GM21529 (cell line): ENCODE measurements at regions not wholly inside any gene's neighbourhood (a gene's known extent, or its start where the extent isn't known, plus 50 kb on each side); places are given as distances from the start of the nearest gene placed in this dataset.
"Not testable (repeated sequence)": the region's sequence is repeated elsewhere in the genome, so short reads cannot be mapped to it uniquely, and the experiment has no call there.

Experiments used
- ATAC-seq: cut with Tn5 transposase; IDR thresholded peaks from one replicate; pipeline ENCODE4 v1.9.1; 2021; ENCODE audit not compliant: unreplicated experiment

DNA sequence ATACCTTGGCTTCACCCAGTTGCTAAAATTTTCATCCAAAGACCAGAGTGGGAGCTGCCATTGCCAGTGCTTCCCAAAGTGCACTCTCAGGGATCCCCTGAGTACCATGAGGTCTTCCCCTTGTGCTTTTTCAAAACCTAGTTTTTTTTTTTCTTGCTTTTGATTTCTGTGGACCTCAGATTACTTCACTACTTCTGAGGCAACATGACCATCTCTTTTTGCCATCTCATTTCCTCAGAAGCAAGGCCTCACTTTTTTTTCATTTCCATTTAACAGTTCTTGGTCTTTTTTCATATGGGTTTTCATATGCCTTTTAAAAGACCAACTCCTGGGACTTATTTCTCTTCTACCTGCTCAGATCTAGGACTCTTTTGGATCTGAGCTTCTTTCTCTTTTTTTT lies 64.1 kb upstream of the MMS22L start:
- no peak for ATAC-seq

DNA sequence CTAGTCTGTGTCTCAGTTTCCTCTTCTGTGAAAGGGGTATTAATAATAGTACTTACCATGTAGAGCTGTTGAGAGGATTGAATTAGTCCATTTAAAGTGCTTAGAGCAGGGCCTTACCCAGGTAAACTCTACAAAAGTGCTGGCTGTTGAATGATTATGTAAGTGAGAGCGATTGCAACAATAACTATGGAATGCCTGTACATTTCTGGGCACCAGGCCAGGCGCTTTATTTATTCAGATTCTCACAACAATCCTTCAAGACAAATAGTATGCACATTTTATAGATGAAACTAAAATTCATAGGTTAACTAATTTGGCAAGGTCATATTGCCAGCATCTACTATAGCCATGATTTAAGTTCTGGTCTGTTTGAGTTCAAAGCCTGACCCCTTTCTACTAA lies 78.3 kb upstream of the MMS22L start:
- no peak for ATAC-seq

DNA sequence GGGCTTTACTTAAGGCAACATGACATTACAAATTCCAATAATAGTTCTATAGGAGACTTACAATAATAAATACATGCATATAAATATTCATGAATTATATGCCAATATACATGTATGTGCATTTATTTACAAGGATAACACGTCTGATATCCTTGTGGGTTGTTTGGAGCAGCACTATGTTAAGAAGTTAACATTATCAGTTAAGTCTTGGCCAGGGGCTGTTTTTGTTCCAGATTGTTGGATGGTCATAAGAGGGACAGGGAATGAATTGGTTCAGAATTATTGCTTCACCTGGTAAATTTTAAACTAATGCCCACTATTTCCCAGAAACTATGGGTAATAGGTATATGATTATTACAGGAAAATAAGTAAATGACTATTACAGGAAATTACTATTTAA lies 81.3 kb upstream of the MMS22L start:
- ATAC-seq: no peak

DNA sequence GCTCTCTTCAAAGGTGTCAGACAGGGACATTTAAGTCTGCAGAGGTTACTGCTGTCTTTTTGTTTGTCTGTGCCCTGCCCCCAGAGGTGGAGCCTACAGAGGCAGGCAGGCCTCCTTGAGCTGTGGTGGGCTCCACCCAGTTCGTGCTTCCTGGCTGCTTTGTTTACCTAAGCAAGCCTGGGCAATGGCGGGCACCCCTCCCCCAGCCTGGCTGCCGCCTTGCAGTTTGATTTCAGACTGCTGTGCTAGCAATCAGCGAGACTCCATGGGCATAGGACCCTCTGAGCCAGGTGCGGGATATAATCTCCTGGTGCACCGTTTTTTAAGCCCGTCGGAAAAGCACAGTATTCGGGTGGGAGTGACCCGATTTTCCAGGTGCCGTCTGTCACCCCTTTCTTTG lies 99.1 kb upstream of the MMS22L start:
- not testable (repeated sequence) for ATAC-seq

DNA sequence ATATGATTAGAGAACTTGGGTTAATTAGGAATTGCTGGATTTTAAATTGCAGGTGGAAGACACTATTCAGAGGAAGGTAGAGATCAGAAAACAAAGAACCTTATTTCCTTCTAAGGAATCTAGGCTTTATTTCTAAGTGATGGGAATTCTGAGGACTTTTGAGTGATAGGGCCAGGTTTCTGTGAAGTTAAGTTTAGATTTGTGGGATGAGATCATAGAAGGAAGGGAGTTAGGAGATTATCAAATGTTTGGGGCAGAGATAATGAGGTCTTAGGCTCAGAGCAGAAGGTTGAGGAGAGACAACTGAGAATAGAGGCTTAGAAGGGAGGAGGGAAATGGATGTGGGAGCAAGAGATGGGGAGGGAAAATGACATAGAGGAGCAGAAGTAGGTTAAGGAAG lies 109.7 kb upstream of the MMS22L start:
- no peak for ATAC-seq

DNA sequence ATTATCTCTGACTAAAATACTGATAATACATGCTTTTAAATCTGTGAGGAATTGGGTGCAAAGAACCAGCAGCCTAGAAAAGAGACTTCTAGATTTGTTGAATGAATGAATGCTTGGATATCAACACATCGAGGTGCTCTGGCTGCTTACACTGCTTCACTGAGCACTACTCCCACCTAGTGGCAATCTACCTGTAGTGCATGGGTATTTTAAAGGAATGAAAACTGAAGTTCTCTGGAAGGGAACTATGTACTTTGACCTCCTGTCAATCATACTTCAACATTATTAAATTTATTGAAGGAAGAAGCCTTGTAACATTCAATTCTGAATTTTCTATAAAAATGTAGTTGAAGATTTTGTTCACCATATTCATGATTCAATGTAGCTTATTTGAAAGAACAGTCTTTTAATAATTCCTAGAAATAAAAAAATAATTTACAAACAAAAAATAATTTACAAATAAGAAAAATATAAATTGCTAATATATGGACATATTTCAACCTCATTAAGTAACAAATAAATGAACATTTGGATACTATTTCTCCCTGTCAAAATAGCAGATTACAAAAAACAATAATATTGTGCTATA lies 111.2 kb upstream of the MMS22L start:
- ATAC-seq: peak; percentile 93

DNA sequence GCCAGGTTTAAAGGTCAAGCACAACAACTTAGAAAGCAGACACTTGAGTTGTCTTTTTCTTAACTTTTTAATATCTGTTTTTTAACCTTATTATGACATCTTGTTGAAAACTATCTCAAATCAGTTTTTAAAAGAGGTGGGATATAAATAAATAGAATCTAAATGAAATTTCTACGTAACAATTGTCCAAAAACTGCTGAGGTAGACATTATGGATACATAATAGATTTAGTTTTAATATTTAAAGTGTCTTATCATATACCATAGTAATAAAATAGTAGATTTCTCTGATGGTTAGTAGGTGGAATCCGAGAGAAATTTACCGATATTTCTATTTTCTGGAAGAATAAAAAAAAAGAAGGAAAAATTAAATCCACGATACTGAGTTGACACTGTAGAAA lies 113.9 kb upstream of the MMS22L start:
- ATAC-seq: no peak

DNA sequence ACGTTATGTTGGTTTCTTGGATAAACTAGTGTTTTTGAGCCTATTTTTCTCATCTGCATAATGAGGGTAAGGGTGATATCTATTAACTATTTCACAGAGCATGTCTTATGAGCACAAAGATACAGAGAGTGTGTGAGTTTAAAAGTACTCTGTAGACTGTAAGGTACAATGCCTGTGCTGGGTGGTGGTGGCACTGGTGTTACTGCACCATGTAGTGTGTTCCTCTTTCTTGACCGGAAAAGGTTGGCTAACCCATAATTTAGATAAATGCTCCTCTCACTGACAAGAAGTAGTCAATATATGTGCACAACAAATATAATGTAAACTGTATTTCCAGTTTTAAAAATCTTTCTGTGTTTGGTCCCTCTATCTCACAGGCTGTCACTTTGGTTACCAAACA lies 116.2 kb upstream of the MMS22L start:
- ATAC-seq: no peak

DNA sequence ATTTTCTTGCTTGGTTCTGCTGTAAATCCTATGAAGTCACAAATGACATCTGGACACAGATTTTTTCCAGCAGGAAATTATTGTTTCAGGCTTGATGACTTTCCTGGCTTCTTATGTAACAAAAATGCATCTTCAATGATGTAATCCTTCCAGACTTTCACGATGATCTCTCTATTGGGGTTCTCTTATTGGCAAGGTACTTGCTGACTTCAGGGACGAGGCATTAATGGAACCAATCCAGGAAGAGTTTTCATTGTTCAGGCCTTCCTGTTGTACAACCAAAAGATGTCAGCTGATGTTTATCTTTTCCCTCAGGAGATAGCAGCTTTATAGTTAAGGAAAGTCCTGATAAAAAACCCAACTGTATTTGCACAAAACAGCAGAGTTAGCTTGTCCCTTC lies 118.5 kb upstream of the MMS22L start:
- ATAC-seq: no peak

DNA sequence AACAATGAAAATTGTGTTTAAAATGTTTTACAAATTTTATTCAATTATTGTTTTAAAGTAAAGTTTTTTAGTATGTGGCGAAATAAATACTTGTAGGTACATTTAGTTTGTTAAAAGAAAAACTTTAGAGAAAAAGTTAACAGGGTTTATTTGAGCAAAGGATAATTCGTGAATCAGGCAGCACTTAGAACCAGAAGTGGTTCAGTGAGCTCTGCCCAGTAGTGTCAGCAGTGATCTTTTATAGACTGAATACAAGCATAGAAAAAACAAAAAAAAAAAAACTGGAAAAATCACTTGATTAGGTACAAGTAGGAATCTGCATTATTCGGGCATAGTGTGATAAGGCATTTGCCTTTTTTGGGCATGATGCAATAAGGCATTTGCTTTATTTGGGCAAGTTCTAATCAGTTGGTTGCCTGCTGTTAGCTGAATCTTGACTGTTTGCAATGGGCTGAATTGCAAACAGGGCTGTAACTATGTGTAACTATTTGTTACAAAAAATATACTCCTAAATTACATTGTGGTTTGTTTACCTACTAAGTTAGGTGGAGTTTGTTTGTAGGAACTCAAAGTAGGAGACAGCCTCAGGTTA lies 122.9 kb upstream of the MMS22L start:
- ATAC-seq: no peak

DNA sequence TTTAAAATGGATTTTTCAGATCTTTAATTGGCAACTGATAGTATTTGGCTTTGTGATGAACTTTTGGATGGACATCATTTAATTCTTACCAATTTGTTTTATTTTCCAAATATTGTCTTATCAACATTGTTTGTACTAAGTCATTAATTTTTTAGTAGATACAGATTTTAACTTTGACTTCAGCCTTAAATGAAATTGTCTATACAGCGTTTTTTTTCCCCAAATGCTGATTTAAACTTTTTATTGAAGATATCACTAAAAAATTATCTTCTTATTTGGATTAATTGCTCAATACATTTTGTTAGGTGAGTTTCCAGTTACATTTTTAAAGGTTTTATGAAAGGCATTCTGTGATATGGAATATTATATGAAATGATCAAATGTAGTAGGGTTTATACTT lies 123.6 kb upstream of the MMS22L start:
- no peak for ATAC-seq

DNA sequence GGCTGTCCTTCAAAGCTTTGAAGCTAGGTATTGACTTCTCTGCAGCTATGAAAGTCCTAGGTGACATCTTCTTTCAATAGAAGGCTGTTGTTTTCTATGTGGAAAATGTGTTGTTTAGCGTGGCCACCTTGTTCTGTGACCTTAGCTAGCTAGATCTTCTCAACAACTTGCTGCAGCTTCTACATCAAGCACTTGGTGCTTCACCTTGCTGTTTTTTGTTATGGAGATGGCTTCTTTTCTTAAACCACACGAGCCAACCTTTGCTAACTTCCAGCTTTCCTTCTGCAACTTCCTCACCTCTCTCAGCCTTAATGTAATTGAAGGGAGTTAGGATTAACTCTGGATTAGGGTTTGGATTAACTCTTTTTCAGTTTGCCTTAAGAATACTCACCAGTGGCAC lies 128.6 kb upstream of the MMS22L start:
- ATAC-seq: no peak

DNA sequence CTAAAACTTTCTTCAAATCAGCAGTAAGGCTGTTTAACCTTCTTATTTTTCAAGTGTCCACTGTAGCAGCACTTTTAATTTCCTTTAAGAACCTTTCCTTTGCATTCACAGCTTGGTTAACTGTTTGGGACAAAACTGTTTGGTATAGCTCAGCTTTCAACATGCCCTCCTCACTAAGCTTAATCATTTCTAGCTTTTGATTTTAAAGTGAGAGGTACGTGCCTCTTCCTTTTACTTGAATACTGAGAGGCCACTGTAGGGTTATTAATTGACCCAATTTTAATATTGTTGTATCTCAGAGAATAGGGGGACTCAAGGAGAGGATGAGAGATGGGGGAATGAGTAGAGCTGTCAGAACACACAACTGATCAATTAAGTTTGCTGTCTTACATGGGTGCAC lies 129.5 kb upstream of the MMS22L start:
- no peak for ATAC-seq

DNA sequence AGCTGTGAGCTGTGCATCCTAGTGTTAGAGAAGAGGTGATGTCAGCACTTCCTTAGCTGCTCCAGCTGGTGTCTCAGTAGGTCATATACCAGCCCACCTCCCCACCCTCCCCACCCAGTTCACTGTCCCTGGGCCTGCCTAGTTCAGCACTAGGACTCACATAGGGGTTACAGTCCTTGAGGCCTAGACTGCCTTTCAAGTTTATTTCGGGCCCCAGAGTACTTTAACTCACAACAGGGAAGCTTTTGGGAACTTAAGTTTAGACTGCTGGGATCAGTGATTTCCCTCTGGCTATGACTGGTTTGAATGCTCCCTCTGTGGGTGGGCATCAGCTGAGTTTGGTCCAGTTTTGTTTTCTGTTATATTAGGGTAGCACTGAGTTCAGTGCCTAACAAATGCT lies 139.2 kb upstream of the MMS22L start:
- no peak for ATAC-seq

DNA sequence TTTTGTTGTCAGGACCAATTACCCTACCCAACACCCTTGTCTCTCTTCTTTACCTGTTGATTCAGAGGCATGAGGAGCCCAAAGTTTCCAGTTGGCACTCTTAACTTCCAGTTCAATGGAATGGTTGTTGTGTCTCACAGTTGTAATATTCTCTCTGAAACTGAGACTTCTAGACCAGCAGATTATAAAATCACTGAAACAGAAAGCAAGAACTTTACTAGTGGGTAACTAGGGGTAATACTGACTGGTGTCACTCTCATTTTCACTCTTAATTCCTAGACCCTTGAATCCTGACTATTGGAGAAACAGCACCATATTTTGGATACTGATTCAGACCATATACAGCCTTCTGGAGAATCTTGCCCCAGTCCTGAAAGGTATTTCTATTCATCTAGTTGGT lies 140.2 kb upstream of the MMS22L start:
- ATAC-seq: peak; percentile 49

DNA sequence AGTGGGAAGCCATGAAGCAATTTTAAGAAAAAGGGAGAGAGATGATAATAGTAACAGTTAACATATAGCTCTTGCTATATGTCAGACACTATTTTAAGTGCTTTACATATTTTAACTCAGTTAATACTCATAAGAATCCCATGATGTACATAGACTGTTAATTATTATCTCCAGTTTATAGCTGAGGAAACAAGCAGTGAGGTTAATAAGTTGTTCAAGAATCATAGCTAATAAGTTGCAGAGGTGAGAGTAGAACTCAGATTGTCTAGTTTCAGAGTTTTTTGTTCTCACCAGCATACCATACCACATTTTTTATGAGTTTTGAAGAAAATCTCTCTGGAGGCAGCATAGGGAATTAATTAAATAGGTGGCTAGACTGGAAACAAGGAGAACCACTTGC lies 144.6 kb upstream of the MMS22L start:
- peak; percentile 79 for ATAC-seq

DNA sequence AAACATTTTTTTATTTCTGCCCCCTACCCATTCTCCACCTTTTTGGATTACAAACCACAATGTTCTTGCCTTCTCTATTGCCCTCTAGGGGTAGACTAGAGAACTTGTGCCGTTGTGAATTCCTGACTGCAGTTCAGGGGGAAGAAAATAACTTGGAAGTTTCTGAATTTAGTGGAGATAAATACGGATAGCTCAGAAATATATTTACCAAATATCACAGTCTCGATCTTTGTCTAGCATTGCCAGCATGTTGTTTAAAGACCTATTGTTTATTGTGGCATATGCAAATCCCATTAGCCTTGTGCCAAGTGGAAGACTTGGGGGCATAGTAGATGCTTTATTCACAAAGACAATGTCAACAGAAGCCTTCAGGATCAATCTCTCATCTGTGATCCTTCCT lies 154.1 kb upstream of the MMS22L start:
- peak; percentile 70 for ATAC-seq

DNA sequence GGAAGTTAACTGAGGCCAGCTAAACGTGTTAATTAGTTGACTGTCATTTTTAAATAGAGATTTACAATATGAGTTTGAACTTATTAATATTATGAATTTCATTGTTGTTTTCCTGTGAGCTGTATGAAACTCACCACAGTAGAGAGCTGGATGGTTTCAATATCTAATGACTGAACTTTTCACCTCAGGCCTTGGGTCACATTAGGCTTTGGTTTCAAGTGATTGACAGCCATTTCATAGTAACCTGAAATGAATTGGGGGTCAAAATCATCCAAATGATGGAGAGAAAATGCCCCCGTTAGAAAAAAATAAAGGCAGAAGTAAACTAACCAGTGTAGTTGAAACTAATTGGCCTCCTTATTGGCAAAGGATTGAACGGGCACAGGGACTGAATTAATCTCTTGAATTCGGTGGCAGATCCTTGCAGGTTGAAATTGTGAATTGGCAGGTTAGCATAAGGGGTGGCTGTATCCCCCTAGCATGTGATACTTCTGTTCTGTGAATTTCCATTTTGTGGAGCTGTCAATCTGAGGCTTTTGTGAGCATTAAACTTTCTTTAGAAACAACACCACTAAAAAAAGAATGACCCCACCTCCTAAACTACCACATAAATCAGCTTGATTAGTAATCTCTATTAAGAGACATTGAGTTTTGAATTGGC lies 155.1 kb upstream of the MMS22L start:
- ATAC-seq: peak; percentile 53

DNA sequence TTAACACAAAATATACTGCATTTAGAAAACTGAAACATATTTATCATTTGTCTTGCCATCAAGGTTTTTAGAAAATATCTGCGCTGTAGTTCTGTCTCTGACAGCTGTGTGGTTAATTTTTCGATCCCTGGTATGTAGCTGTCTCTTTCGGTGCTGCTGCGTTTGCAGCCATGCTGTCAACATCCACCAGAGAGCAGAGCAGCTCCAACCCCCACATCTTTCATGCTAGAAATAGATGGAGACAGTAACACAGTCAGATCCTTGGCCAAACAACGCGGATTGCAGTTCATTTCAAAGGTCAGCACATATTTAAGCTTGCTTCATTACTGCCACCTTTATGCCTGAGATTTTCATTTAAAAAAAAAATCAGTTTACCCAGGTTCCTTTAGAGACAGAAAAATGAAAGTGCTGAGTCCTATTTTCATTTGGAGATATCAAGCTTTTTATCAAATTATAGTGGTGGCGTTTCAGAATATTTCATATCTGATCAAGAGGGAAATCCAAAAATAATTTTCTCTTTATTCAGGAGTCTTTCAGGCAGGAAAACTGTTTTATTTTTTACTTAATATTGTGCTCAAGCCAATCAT lies 157.7 kb upstream of the MMS22L start:
- ATAC-seq: no peak

DNA sequence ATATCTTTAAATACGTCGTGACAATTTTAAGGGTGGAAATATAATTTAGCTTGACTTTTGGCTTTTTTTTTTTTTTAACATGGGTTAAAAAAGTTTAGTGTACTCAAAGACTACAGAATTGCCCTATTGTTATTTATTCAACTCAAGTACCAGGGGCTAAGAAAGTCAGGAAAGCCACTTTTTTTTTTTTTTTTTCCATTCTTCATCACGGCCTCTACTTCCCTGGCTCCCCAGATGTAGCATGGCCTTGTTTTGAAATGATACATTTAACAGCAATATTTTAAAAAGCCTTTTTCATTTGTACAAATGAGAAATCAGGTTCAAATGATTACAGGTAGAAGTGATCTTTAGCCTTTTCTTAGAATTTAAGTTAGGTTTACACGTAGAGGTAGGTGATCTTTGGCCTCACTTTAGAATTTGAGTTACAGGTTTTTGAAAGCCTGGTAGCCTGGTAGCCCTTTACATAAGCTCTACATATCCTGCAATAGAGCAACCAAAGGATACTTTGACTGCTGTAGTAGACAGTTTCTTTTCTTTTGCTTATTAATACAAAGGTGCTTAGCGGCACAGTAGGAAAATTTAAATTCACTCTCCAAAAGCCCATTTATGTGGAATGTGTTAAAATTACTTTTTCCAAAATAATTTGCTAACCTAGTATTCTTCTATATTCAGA lies 160.5 kb upstream of the MMS22L start:
- no peak for ATAC-seq

DNA sequence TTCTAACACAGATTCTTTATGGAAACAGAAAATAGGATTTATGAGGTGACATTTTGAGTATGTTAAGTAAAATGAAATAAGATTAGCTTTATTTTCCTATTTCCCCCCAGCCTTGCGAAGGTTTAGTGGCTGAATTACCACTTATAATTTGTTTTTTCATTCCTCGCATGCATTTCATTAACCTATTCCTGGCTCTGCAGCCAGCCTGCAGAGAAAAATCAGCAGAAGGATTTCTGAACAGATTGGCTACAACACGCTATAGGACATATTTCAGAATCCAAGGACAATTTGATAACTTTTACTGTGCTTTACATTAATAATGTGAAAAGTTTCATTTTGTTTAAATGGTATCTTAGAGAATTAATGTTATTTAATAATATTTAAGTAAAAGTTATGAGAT lies 162.4 kb upstream of the MMS22L start:
- ATAC-seq: no peak

DNA sequence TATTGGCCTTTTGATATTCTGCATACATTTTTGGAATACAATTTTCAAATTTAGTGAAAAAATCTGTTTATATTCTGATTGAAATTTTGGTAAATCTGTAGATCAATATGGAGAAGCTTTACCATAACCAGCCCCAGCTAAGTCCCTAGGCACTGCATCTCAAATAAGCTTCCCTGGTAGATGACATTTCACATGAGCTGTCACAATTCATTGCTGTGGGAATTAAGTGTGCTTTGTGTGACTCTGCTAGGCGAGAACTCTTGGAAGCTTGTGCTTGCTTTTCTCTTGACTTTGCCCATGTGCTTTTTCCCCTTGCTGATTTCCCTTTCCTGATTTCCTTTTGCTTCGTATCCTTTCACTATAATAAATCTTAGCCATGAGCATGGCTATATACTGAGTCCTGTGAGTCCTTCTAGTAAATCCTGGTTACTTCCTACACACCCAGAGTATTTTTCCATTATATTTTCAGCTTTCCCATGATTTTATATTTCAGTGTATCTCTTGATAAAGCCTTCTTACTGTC lies 166.5 kb upstream of the MMS22L start:
- ATAC-seq: no peak
